Vagina (tissue), 2 donors: ENCODE measurements at regions not wholly inside any gene's neighbourhood (a gene's known extent, or its start where the extent isn't known, plus 50 kb on each side); places are given as distances from the start of the nearest gene placed in this dataset.

Experiments
- POLR2A ChIP-seq, 2 donors: fragments of 450-650 bp; IDR thresholded peaks; one replicate each; pipeline ENCODE4 v1.6.1; 2017; ENCODE audit warnings: antibody characterized with exemption in 2 of 2, mild to moderate bottlenecking in 2 of 2, moderate library complexity in 2 of 2
- POLR2AphosphoS5 ChIP-seq, 2 donors: sonication (generic); formaldehyde crosslinking; IDR thresholded peaks; one replicate each; pipeline ENCODE4 v1.9.0; 2017; ENCODE audit warnings: antibody characterized with exemption in 2 of 2, mild to moderate bottlenecking in 2 of 2, low read depth in 1 of 2; ENCODE audit not compliant: insufficient read depth in 1 of 2
- TF ChIP-seq, protein P1 (sequence below), 3 experiments: fragments of 450-650 bp in 2 of 3; fragments of 200-600 bp in 1 of 3; sonication (generic) in 1 of 3; IDR thresholded peaks; one replicate each; pipeline ENCODE4 v1.5.1; 2017 to 2019; ENCODE audit warnings: antibody characterized with exemption in 3 of 3, mild to moderate bottlenecking in 2 of 3, moderate library complexity in 2 of 3

DNA sequence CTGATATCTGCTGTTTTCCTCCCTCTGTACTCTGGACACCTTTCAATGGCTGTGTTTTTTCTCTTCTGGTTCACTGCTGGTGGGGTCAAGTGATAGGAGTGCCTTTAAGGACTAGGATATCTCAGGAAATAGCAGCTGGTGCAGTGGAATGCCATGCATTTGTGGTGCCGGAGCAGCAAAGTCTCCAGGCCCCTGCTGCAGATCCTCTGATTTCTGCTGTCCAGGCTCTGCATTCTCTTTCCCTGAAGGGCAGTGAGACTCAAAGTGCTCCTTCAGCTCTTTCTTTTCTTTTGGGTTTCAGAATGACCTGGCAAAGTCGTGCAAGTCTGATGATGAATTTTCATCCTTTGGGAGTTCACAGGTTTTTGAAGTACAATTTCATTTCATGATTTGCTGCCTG lies 774.3 kb downstream of the FAM181B start:
- TF ChIP-seq, protein P1, sequence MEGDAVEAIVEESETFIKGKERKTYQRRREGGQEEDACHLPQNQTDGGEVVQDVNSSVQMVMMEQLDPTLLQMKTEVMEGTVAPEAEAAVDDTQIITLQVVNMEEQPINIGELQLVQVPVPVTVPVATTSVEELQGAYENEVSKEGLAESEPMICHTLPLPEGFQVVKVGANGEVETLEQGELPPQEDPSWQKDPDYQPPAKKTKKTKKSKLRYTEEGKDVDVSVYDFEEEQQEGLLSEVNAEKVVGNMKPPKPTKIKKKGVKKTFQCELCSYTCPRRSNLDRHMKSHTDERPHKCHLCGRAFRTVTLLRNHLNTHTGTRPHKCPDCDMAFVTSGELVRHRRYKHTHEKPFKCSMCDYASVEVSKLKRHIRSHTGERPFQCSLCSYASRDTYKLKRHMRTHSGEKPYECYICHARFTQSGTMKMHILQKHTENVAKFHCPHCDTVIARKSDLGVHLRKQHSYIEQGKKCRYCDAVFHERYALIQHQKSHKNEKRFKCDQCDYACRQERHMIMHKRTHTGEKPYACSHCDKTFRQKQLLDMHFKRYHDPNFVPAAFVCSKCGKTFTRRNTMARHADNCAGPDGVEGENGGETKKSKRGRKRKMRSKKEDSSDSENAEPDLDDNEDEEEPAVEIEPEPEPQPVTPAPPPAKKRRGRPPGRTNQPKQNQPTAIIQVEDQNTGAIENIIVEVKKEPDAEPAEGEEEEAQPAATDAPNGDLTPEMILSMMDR (IDR thresholded peaks at IDR 0.05) = no peak
- TF ChIP-seq POLR2A (IDR thresholded peaks at IDR 0.05) (no peak), POLR2AphosphoS5 (IDR thresholded peaks at IDR 0.05; ENCODE audit: insufficient read depth in 1 of 2, low read depth in 1 of 2) (no peak)
